Esophagus squamous epithelium (tissue), 4 donors: ENCODE measurements at regions not wholly inside any gene's neighbourhood (a gene's known extent, or its start where the extent isn't known, plus 50 kb on each side); places are given as distances from the start of the nearest gene placed in this dataset.

Experiments used
- CTCF ChIP-seq, 6 experiments: fragments of 450-650 bp in 4 of 6; fragments of 200-600 bp in 2 of 6; sonication (generic) in 2 of 6; IDR thresholded peaks; one replicate each; pipeline ENCODE4 v1.5.1; 2016 to 2019; ENCODE audit warnings: antibody characterized with exemption in 6 of 6, mild to moderate bottlenecking in 4 of 6, moderate library complexity in 4 of 6
- POLR2A ChIP-seq, 4 donors: fragments of 450-650 bp; IDR thresholded peaks; one replicate each; pipeline ENCODE4 v1.6.1; 2017; ENCODE audit warnings: antibody characterized with exemption in 4 of 4, mild to moderate bottlenecking in 4 of 4, moderate library complexity in 3 of 4

- no peak for TF ChIP-seq CTCF (IDR thresholded peaks at IDR 0.05)
- no peak for TF ChIP-seq POLR2A (IDR thresholded peaks at IDR 0.05)
These were observed 61.7 kb upstream of the FGF3 start for GRCh38 chr11:69880826-69881445.
